ENCODE measurements at regions not wholly inside any gene's neighbourhood (a gene's known extent, or its start where the extent isn't known, plus 50 kb on each side); places are given as distances from the start of the nearest gene placed in this dataset.
"Not testable (repeated sequence)": the region's sequence is repeated elsewhere in the genome, so short reads cannot be mapped to it uniquely, and the experiment has no call there.

- no peaks in the 10 kb centered on the region for H3K36me3 Mint-ChIP-seq
- ATAC-seq (ENCODE audit: low read depth): no peak
- H3K9me3 Mint-ChIP-seq: no peaks in the 10 kb centered on the region
- H3K27ac Mint-ChIP-seq: no peak overlapping the region
- H3K4me1 Mint-ChIP-seq: no peaks in the 10 kb centered on the region
- POLR2A ChIA-PET: no interaction called here
- H3K27me3 Mint-ChIP-seq: no peaks in the 10 kb centered on the region
- no peak overlapping the region for H3K4me3 Mint-ChIP-seq
- no peak for DNase-seq
Observed at GRCh38 chr2:150219861-150220260, 267.6 kb downstream of the RND3 start.

GRCh38 chr2:150215041-150215440, 272.4 kb downstream of the RND3 start:
- H3K9me3 Mint-ChIP-seq: no peaks in the 10 kb centered on the region
- POLR2A ChIA-PET: no interaction called here
- no peak overlapping the region for H3K27ac Mint-ChIP-seq
- no peak for DNase-seq
- no peak for ATAC-seq (ENCODE audit: low read depth)
- H3K36me3 Mint-ChIP-seq: no peaks in the 10 kb centered on the region
- no peaks in the 10 kb centered on the region for H3K4me1 Mint-ChIP-seq
- no peak overlapping the region for H3K4me3 Mint-ChIP-seq
- H3K27me3 Mint-ChIP-seq: no peaks in the 10 kb centered on the region

- ATAC-seq (ENCODE audit: low read depth) (no peak), DNase-seq (no peak)
- POLR2A ChIA-PET: no interaction called here
- H3K36me3 Mint-ChIP-seq: no peaks in the 10 kb centered on the region
- no peak overlapping the region for H3K27ac Mint-ChIP-seq
- H3K27me3 Mint-ChIP-seq: no peaks in the 10 kb centered on the region
- H3K4me3 Mint-ChIP-seq: no peak overlapping the region
- H3K4me1 Mint-ChIP-seq: no peaks in the 10 kb centered on the region
- H3K9me3 Mint-ChIP-seq: no peaks in the 10 kb centered on the region
Observed at GRCh38 chr2:150214626-150215025, 272.8 kb downstream of the RND3 start.

GRCh38 chr2:150212722-150213171, 274.7 kb downstream of the RND3 start:
- no peak overlapping the region for H3K27ac Mint-ChIP-seq
- no peak overlapping the region for H3K4me3 Mint-ChIP-seq
- H3K4me1 Mint-ChIP-seq: no peaks in the 10 kb centered on the region
- no peaks in the 10 kb centered on the region for H3K9me3 Mint-ChIP-seq
- no peak for DNase-seq
- POLR2A ChIA-PET: no interaction called here
- H3K36me3 Mint-ChIP-seq: no peaks in the 10 kb centered on the region
- ATAC-seq (ENCODE audit: low read depth): no peak
- no peaks in the 10 kb centered on the region for H3K27me3 Mint-ChIP-seq

- Mint-ChIP-seq H3K36me3 (no peaks in the 10 kb centered on the region), H3K4me3 (no peak overlapping the region), H3K9me3 (no peaks in the 10 kb centered on the region), H3K4me1 (no peaks in the 10 kb centered on the region), H3K27me3 (no peaks in the 10 kb centered on the region), H3K27ac (no peak overlapping the region)
- POLR2A ChIA-PET: no interaction called here
- DNase-seq: no peak
- no peak for ATAC-seq (ENCODE audit: low read depth)
Observed at GRCh38 chr2:150211164-150211631, 276.3 kb downstream of the RND3 start.

GRCh38 chr2:150209746-150210145, 277.7 kb downstream of the RND3 start:
- no peaks in the 10 kb centered on the region for H3K36me3 Mint-ChIP-seq
- no peaks in the 10 kb centered on the region for H3K9me3 Mint-ChIP-seq
- ATAC-seq (ENCODE audit: low read depth) (no peak), DNase-seq (no peak)
- H3K4me1 Mint-ChIP-seq: no peaks in the 10 kb centered on the region
- H3K27ac Mint-ChIP-seq: no peak overlapping the region
- H3K4me3 Mint-ChIP-seq: no peak overlapping the region
- no peaks in the 10 kb centered on the region for H3K27me3 Mint-ChIP-seq
- POLR2A ChIA-PET: no interaction called here

GRCh38 chr2:150208689-150209088, 278.8 kb downstream of the RND3 start:
- Mint-ChIP-seq H3K9me3 (no peaks in the 10 kb centered on the region), H3K36me3 (no peaks in the 10 kb centered on the region), H3K4me1 (no peaks in the 10 kb centered on the region), H3K27ac (no peak overlapping the region), H3K27me3 (no peaks in the 10 kb centered on the region), H3K4me3 (no peak overlapping the region)
- ATAC-seq (ENCODE audit: low read depth) (no peak), DNase-seq (no peak)
- POLR2A ChIA-PET: no interaction called here

- H3K27me3 Mint-ChIP-seq: no peaks in the 10 kb centered on the region
- H3K36me3 Mint-ChIP-seq: no peaks in the 10 kb centered on the region
- no peak for ATAC-seq (ENCODE audit: low read depth)
- POLR2A ChIA-PET: no interaction called here
- DNase-seq: no peak
- no peak overlapping the region for H3K4me3 Mint-ChIP-seq
- H3K4me1 Mint-ChIP-seq: no peaks in the 10 kb centered on the region
- H3K27ac Mint-ChIP-seq: no peak overlapping the region
- no peaks in the 10 kb centered on the region for H3K9me3 Mint-ChIP-seq
Observed at GRCh38 chr2:150207979-150208378, 279.5 kb downstream of the RND3 start.

GRCh38 chr2:150204451-150204850, 283.0 kb downstream of the RND3 start:
- Mint-ChIP-seq H3K9me3 (no peaks in the 10 kb centered on the region), H3K4me1 (no peaks in the 10 kb centered on the region), H3K36me3 (no peaks in the 10 kb centered on the region), H3K4me3 (no peak overlapping the region), H3K27ac (no peak overlapping the region), H3K27me3 (no peaks in the 10 kb centered on the region)
- ATAC-seq (ENCODE audit: low read depth) (no peak), DNase-seq (no peak)
- POLR2A ChIA-PET: no interaction called here

- H3K4me1 Mint-ChIP-seq; H3K27ac Mint-ChIP-seq; ATAC-seq (ENCODE audit: low read depth); H3K36me3 Mint-ChIP-seq; H3K4me3 Mint-ChIP-seq; H3K9me3 Mint-ChIP-seq; H3K27me3 Mint-ChIP-seq; DNase-seq; POLR2A ChIA-PET: not testable (repeated sequence)
Observed at GRCh38 chr2:150194816-150195215, 292.7 kb downstream of the RND3 start.

- Mint-ChIP-seq H3K4me3 (no peak overlapping the region), H3K27ac (no peak overlapping the region), H3K27me3 (no peaks in the 10 kb centered on the region), H3K36me3 (no peaks in the 10 kb centered on the region), H3K9me3 (peaks cover 5% of the 10 kb centered on the region), H3K4me1 (no peaks in the 10 kb centered on the region)
- POLR2A ChIA-PET: no interaction called here
- ATAC-seq (ENCODE audit: low read depth) (no peak), DNase-seq (no peak)
Observed at GRCh38 chr2:150192701-150193100, 294.8 kb downstream of the RND3 start.

GRCh38 chr2:150191349-150191748, 296.1 kb downstream of the RND3 start:
- DNase-seq (no peak), ATAC-seq (ENCODE audit: low read depth) (no peak)
- no peaks in the 10 kb centered on the region for H3K27me3 Mint-ChIP-seq
- peaks cover 4% of the 10 kb centered on the region for H3K9me3 Mint-ChIP-seq
- H3K4me1 Mint-ChIP-seq: no peaks in the 10 kb centered on the region
- POLR2A ChIA-PET: no interaction called here
- H3K27ac Mint-ChIP-seq: no peak overlapping the region
- H3K4me3 Mint-ChIP-seq: no peak overlapping the region
- H3K36me3 Mint-ChIP-seq: no peaks in the 10 kb centered on the region

GRCh38 chr2:150190546-150190945, 296.9 kb downstream of the RND3 start:
- no peak for ATAC-seq (ENCODE audit: low read depth)

GRCh38 chr2:150188800-150189199, 298.7 kb downstream of the RND3 start:
- Mint-ChIP-seq H3K9me3 (peaks cover 3% of the 10 kb centered on the region), H3K4me3 (no peak overlapping the region), H3K27ac (no peak overlapping the region), H3K27me3 (no peaks in the 10 kb centered on the region), H3K36me3 (no peaks in the 10 kb centered on the region), H3K4me1 (no peaks in the 10 kb centered on the region)
- POLR2A ChIA-PET: no interaction called here
- DNase-seq (no peak), ATAC-seq (ENCODE audit: low read depth) (no peak)

More at GRCh38 chr2:150190546-150190945, 296.9 kb downstream of the RND3 start:
- Mint-ChIP-seq H3K9me3 (peaks cover 3% of the 10 kb centered on the region), H3K27me3 (no peaks in the 10 kb centered on the region), H3K27ac (no peak overlapping the region), H3K36me3 (no peaks in the 10 kb centered on the region), H3K4me1 (no peaks in the 10 kb centered on the region), H3K4me3 (no peak overlapping the region)
- POLR2A ChIA-PET: no interaction called here
- DNase-seq: no peak

- Mint-ChIP-seq H3K27ac (no peak overlapping the region), H3K4me3 (no peak overlapping the region), H3K36me3 (no peaks in the 10 kb centered on the region), H3K4me1 (no peaks in the 10 kb centered on the region), H3K27me3 (no peaks in the 10 kb centered on the region), H3K9me3 (peaks cover 3% of the 10 kb centered on the region)
- POLR2A ChIA-PET: no interaction called here
- DNase-seq: no peak
- no peak for ATAC-seq (ENCODE audit: low read depth)
Observed at GRCh38 chr2:150188177-150188576, 299.3 kb downstream of the RND3 start.

Measured in activated naive CD8-positive, alpha-beta T cell treated with anti-CD3 and anti-CD28 coated beads, Interleukin-2, amount 10 ng/mL, durations not matched to agents 7 days and 5 days (primary cell).